ENCODE measurements at regions not wholly inside any gene's neighbourhood (a gene's known extent, or its start where the extent isn't known, plus 50 kb on each side); places are given as distances from the start of the nearest gene placed in this dataset.

- H3K4me3 ChIP-seq = no peak overlapping the region
- no peak for DNase-seq
- H3K9me3 ChIP-seq = no peaks in the 10 kb centered on the region
- no peaks in the 10 kb centered on the region for H3K27me3 ChIP-seq
- no peaks in the 10 kb centered on the region for H3K36me3 ChIP-seq
These were observed 275.9 kb upstream of the HAND2 start for GRCh38 chr4:173805884-173806283.

DNA sequence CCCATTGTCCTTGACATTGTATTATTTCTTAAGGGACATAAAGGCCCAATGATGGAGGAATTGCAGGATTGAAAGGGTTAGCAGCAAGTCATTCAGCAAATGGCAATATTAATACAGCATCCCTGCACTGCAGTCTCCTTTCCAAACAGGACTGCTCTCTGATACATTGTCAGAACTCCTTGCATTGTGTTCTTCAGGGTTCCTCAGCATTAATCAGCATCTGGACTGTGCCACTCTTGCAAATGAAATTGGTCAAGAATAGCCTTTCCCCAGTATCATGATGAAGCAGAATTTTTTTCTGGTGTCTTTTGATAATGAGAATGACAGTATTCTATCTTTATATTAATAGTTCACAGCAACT lies 272.6 kb upstream of the HAND2 start:
- DNase-seq = no peak
- Histone ChIP-seq H3K36me3 (no peaks in the 10 kb centered on the region), H3K27me3 (no peaks in the 10 kb centered on the region), H3K4me3 (no peak overlapping the region), H3K9me3 (no peaks in the 10 kb centered on the region)

GRCh38 chr4:173801876-173802661 lies 272.0 kb upstream of the HAND2 start:
- Histone ChIP-seq H3K4me3 (no peak overlapping the region), H3K9me3 (no peaks in the 10 kb centered on the region), H3K36me3 (no peaks in the 10 kb centered on the region), H3K27me3 (no peaks in the 10 kb centered on the region)
- DNase-seq = no peak

- H3K9me3 ChIP-seq = no peaks in the 10 kb centered on the region
- H3K36me3 ChIP-seq = no peaks in the 10 kb centered on the region
- DNase-seq = no peak
- no peaks in the 10 kb centered on the region for H3K27me3 ChIP-seq
- H3K4me3 ChIP-seq = no peak overlapping the region
These were observed 271.3 kb upstream of the HAND2 start for GRCh38 chr4:173801361-173801760.

GRCh38 chr4:173797296-173797695 lies 267.3 kb upstream of the HAND2 start:
- Histone ChIP-seq H3K27me3 (no peaks in the 10 kb centered on the region), H3K9me3 (no peaks in the 10 kb centered on the region), H3K4me3 (no peak overlapping the region), H3K36me3 (no peaks in the 10 kb centered on the region)
- no peak for DNase-seq

DNA sequence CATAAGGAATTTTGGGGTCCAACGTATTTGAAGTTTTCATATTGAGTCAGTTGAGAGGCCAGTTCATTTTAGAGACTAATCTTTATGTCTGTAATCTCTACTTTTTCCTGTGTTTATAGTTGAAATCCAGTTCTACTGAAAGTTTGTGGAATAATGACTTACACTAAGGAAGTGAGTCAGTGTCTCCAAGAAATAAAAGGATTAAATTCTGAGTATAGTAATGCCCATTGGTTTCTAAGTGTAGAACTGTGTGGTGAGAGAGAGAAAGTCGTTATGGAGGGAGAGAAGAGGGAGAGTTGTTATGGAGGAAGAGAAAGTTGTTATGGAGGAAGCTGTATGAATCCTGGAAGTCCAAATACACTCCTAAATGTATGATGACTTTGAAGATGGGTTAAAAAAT lies 264.6 kb upstream of the HAND2 start:
- Histone ChIP-seq H3K36me3 (no peaks in the 10 kb centered on the region), H3K4me3 (no peak overlapping the region)

DNA sequence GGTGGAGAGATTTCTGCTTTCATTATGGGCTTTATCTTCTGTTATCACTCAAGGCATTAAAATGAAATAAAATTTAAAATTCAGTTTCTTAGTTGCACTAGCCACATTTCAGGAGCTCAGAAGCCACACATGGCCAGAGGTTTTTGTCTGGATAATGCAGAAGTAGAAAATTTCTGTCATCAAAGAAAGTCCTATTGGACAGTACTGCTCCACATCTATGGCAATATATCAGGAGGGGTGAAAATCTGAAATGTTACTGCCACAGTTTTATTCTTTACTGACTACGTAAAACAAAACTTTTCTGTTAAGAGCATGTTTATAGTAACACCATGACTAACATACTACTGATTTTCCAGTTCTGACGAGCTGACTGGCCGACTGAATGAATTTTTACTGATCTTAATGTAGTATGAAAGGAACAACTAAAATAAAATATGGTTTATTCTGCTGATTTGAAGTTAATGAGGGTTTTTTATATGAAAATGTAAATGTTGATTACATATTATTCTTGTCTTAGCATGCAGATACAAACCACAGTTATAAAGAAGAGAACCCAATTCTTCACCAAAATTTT lies 264.0 kb upstream of the HAND2 start:
- DNase-seq = no peak
- peak overlapping the region; percentile 4; the same call in 1 of the 2 replicates for H3K4me3 ChIP-seq
- H3K9me3 ChIP-seq = no peaks in the 10 kb centered on the region
- H3K36me3 ChIP-seq = no peaks in the 10 kb centered on the region
- no peaks in the 10 kb centered on the region for H3K27me3 ChIP-seq

More for the DNA sequence above, 264.6 kb upstream of the HAND2 start:
- Histone ChIP-seq H3K9me3 (no peaks in the 10 kb centered on the region), H3K27me3 (no peaks in the 10 kb centered on the region)
- DNase-seq = no peak

- no peak overlapping the region for H3K4me3 ChIP-seq
- no peaks in the 10 kb centered on the region for H3K27me3 ChIP-seq
- no peaks in the 10 kb centered on the region for H3K9me3 ChIP-seq
- H3K36me3 ChIP-seq = no peaks in the 10 kb centered on the region
- no peak for DNase-seq
These were observed 252.6 kb upstream of the HAND2 start for GRCh38 chr4:173782660-173783059.

GRCh38 chr4:173777921-173778320 lies 247.9 kb upstream of the HAND2 start:
- H3K36me3 ChIP-seq = no peaks in the 10 kb centered on the region
- no peak overlapping the region for H3K4me3 ChIP-seq
- DNase-seq = no peak
- no peaks in the 10 kb centered on the region for H3K9me3 ChIP-seq
- H3K27me3 ChIP-seq = no peaks in the 10 kb centered on the region

- no peak for DNase-seq
- Histone ChIP-seq H3K4me3 (no peak overlapping the region), H3K36me3 (no peaks in the 10 kb centered on the region), H3K9me3 (no peaks in the 10 kb centered on the region), H3K27me3 (no peaks in the 10 kb centered on the region)
These were observed 247.4 kb upstream of the HAND2 start for GRCh38 chr4:173777421-173777820.

GRCh38 chr4:173769568-173769967 lies 239.5 kb upstream of the HAND2 start:
- no peak for DNase-seq
- H3K9me3 ChIP-seq = no peaks in the 10 kb centered on the region
- no peak overlapping the region for H3K4me3 ChIP-seq
- H3K36me3 ChIP-seq = no peaks in the 10 kb centered on the region
- no peaks in the 10 kb centered on the region for H3K27me3 ChIP-seq

DNA sequence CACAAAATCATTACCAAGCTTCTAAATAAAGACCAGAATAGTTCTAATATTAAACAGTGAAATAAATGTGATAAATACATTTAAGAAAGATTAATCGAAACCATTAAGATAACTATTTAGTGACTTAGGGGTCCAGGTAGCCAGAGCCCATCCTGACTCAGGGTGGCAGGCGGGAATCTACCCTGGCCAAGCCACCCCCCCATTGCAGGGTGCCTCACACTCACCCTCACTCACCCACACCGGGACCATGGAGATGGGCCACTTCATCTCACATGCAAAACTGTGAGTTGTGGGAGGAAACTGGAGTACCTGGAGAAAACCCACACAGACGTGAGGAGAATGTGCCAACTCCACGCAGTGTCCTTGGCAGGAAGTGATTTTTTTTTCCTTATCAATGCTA lies 237.6 kb upstream of the HAND2 start:
- Histone ChIP-seq H3K27me3 (no peaks in the 10 kb centered on the region), H3K4me3 (no peak overlapping the region), H3K36me3 (no peaks in the 10 kb centered on the region), H3K9me3 (no peaks in the 10 kb centered on the region)
- DNase-seq = no peak

DNA sequence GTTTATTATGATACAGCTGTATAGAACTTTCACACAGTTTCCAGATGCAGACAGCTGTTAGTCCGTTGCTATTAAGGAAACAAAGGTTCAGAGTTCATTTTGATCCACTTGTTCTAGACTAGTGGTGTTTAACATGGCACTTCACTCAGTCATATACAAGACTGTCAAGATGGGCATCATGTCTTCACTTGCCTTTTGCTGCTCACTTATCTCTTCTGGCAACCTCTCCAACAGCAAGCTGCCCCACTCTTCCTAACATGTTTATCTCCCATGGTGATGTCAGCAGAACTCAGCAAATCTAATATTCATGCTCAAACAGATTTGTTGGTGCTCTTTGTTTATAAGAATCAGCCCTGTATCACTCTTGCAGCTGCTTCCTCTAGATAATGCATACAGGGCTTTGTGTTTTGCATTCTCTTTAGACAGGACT lies 236.2 kb upstream of the HAND2 start:
- no peaks in the 10 kb centered on the region for H3K27me3 ChIP-seq
- H3K4me3 ChIP-seq = no peak overlapping the region
- no peaks in the 10 kb centered on the region for H3K9me3 ChIP-seq
- DNase-seq = no peak
- H3K36me3 ChIP-seq = no peaks in the 10 kb centered on the region

- Histone ChIP-seq H3K4me3 (no peak overlapping the region), H3K27me3 (no peaks in the 10 kb centered on the region), H3K36me3 (no peaks in the 10 kb centered on the region), H3K9me3 (no peaks in the 10 kb centered on the region)
- no peak for DNase-seq
These were observed 235.7 kb upstream of the HAND2 start for GRCh38 chr4:173765751-173766150.

DNA sequence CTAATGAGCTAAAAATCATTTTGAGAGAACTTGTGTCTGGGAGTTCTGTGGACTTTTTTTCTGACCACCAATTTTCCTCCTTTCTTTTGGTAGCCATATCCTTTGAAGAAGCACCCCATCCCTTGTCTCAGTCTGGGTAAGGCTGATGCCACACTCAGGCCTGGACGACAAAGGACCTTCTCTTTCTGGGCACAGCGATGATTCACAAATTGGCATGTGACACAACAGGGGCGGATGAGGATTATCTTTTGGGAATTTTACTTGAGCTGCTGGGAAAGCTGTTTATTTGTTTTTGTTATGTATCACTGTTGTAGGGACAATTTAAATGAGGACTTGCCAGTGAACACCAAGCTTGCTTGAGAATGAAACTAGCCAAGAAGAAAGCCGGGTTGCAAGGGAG lies 233.4 kb upstream of the HAND2 start:
- peak; percentile 13 for DNase-seq
- H3K4me3 ChIP-seq = no peak overlapping the region
- H3K36me3 ChIP-seq = no peaks in the 10 kb centered on the region

GRCh38 chr4:173761938-173762337 lies 231.9 kb upstream of the HAND2 start:
- no peak for DNase-seq
- Histone ChIP-seq H3K9me3 (no peaks in the 10 kb centered on the region), H3K4me3 (no peak overlapping the region), H3K27me3 (no peaks in the 10 kb centered on the region), H3K36me3 (no peaks in the 10 kb centered on the region)

More for the DNA sequence above, 233.4 kb upstream of the HAND2 start:
- Histone ChIP-seq H3K9me3 (no peaks in the 10 kb centered on the region), H3K27me3 (no peaks in the 10 kb centered on the region)

DNA sequence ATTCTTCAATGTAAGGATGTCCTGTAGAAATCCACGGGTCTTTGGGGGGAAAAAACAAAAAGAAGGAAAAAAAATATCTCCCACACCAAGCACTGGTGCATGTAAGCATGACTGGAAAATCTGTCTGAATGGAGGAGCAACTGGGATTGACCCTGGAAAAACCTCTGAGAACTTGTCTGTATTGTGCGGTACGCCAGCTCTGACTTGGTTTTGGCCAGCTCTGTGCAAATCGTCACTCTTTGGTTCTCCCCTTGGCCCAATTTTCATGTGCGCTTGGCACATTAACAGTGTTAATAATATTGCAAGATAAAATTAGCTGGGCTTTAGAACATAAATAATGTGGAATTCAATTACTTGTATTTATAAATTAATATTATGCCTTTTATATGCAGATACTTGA lies 231.2 kb upstream of the HAND2 start:
- no peak for DNase-seq
- Histone ChIP-seq H3K27me3 (no peaks in the 10 kb centered on the region), H3K36me3 (no peaks in the 10 kb centered on the region), H3K9me3 (no peaks in the 10 kb centered on the region), H3K4me3 (no peak overlapping the region)

GRCh38 chr4:173758132-173758531 lies 228.1 kb upstream of the HAND2 start:
- no peak for DNase-seq
- Histone ChIP-seq H3K4me3 (no peak overlapping the region), H3K36me3 (no peaks in the 10 kb centered on the region), H3K9me3 (no peaks in the 10 kb centered on the region), H3K27me3 (no peaks in the 10 kb centered on the region)

All from MG63 (cell line).